Hepatocyte (in vitro differentiated cells): ENCODE measurements at regions not wholly inside any gene's neighbourhood (a gene's known extent, or its start where the extent isn't known, plus 50 kb on each side); places are given as distances from the start of the nearest gene placed in this dataset.
"Not testable (repeated sequence)": the region's sequence is repeated elsewhere in the genome, so short reads cannot be mapped to it uniquely, and the experiment has no call there.

ENCODE experiments used
- CTCF ChIP-seq: fragments of 200-600 bp; sonication (generic); IDR thresholded peaks from 2 replicates; pipeline ENCODE4 v1.5.1; 2016; ENCODE audit warnings: antibody characterized with exemption, mild to moderate bottlenecking; ENCODE audit not compliant: poor library complexity
- EZH2 ChIP-seq: fragments of 200-600 bp; sonication (generic); IDR thresholded peaks from 2 replicates; pipeline ENCODE4 v1.6.1; 2016; ENCODE audit warnings: antibody characterized with exemption, mild to moderate bottlenecking, borderline replicate concordance
- EZH2phosphoT487 ChIP-seq: fragments of 200-600 bp; sonication (generic); IDR thresholded peaks from one replicate; pipeline ENCODE4 v1.6.1; 2018; ENCODE audit warnings: antibody characterized with exemption, mild to moderate bottlenecking, low read depth, moderate library complexity; ENCODE audit not compliant: unreplicated experiment, severe bottlenecking

GRCh38 chr3:34519008-34519407, 720.6 kb downstream of the PDCD6IP start:
- not testable (repeated sequence) for TF ChIP-seq CTCF, EZH2, EZH2phosphoT487
